BE2C (cell line): ENCODE measurements at regions not wholly inside any gene's neighbourhood (a gene's known extent, or its start where the extent isn't known, plus 50 kb on each side); places are given as distances from the start of the nearest gene placed in this dataset.

Experiments
- DNase-seq: peaks from one replicate; pipeline ENCODE4 v3.0.0-alpha.2; 2020
- H3K27me3 ChIP-seq: fragments of 250-450 bp; sonication (Bioruptor Pico); 2 replicates; pipeline ENCODE4 v1.5.1; 2020; ENCODE audit warnings: mild to moderate bottlenecking
- H3K36me3 ChIP-seq: fragments of 250-450 bp; sonication (Bioruptor Pico); 2 replicates; pipeline ENCODE4 v1.5.1; 2020; ENCODE audit warnings: mild to moderate bottlenecking
- H3K4me1 ChIP-seq: fragments of 250-450 bp; sonication (Bioruptor Pico); 2 replicates; pipeline ENCODE4 v1.5.1; 2020
- H3K4me3 ChIP-seq: 2 replicates; pipeline ENCODE4 v1.5.1; 2011; ENCODE audit warnings: low read depth, low read length
- H3K9me3 ChIP-seq: fragments of 250-450 bp; sonication (Bioruptor Pico); 2 replicates; pipeline ENCODE4 v1.5.1; 2020
- CTCF ChIP-seq: IDR thresholded peaks from 2 replicates; pipeline ENCODE4 v1.5.1; 2012; ENCODE audit warnings: mild to moderate bottlenecking, low read depth, low read length

DNA sequence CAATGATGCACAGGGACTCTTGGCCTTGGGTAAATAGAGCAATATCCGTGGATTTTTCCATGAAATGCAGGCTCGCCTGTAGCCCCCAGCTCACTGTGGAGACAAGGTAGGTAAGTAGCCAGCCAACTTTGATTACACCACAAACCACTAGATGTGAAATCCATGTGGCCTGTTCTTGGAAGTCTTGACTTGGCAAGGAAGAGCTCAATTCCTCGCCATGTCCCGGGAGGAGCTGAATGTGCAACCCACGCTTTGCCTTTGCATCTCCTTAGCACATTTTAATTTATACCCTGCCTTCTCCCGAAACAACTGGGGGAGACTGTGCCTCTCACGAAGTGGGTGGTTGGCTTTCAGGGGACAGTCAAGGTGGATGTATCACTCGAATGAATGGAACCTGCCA is 347.7 kb upstream of the MKI67 start:
- Histone ChIP-seq H3K27me3 (no peaks in the 10 kb centered on the region), H3K4me3 (no peak overlapping the region), H3K9me3 (no peaks in the 10 kb centered on the region), H3K4me1 (no peaks in the 10 kb centered on the region), H3K36me3 (no peaks in the 10 kb centered on the region)
- no peak for DNase-seq
- TF ChIP-seq CTCF = no peak

- no peaks in the 10 kb centered on the region for H3K9me3 ChIP-seq
- no peak overlapping the region for H3K4me3 ChIP-seq
- TF ChIP-seq CTCF = no peak
- H3K36me3 ChIP-seq = no peaks in the 10 kb centered on the region
- H3K27me3 ChIP-seq = no peaks in the 10 kb centered on the region
- DNase-seq = no peak
- H3K4me1 ChIP-seq = no peaks in the 10 kb centered on the region
These were observed 348.3 kb upstream of the MKI67 start for GRCh38 chr10:128474571-128474970.

- TF ChIP-seq CTCF = no peak
- DNase-seq = no peak
- Histone ChIP-seq H3K27me3 (no peaks in the 10 kb centered on the region), H3K9me3 (no peaks in the 10 kb centered on the region), H3K36me3 (no peaks in the 10 kb centered on the region), H3K4me1 (no peaks in the 10 kb centered on the region), H3K4me3 (no peak overlapping the region)
These were observed 349.6 kb upstream of the MKI67 start for GRCh38 chr10:128475686-128476367.

- Histone ChIP-seq H3K4me1 (no peaks in the 10 kb centered on the region), H3K36me3 (no peaks in the 10 kb centered on the region), H3K9me3 (no peaks in the 10 kb centered on the region), H3K4me3 (no peak overlapping the region), H3K27me3 (no peaks in the 10 kb centered on the region)
- TF ChIP-seq CTCF = no peak
- DNase-seq = no peak
These were observed 350.1 kb upstream of the MKI67 start for GRCh38 chr10:128476368-128476725.

DNA sequence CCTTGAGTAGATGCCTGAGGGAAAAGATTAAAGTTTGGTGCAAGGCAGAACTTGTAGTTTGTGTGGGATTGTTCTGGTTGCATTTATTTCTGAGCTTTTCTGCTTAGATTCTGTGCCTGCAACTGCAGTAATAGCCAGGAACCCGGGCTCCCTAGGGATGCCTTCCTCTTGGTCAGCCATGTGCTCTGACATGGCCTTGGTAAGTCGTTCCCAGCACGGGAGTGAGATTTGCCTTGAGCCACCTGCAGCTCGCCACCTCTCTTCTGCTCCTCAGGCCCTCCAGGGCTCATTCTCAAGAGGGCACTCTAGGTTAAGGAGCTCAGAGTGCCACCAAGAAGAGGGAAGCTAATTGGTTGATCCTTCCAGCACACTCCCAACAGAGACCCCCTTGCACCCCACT is 350.6 kb upstream of the MKI67 start:
- no peak overlapping the region for H3K4me3 ChIP-seq
- TF ChIP-seq CTCF = no peak
- no peaks in the 10 kb centered on the region for H3K4me1 ChIP-seq
- no peaks in the 10 kb centered on the region for H3K9me3 ChIP-seq
- no peak for DNase-seq
- H3K36me3 ChIP-seq = no peaks in the 10 kb centered on the region
- H3K27me3 ChIP-seq = no peaks in the 10 kb centered on the region

- H3K4me3 ChIP-seq = no peak overlapping the region
- TF ChIP-seq CTCF = no peak
- H3K27me3 ChIP-seq = no peaks in the 10 kb centered on the region
- no peak for DNase-seq
- no peaks in the 10 kb centered on the region for H3K36me3 ChIP-seq
- no peaks in the 10 kb centered on the region for H3K9me3 ChIP-seq
- no peaks in the 10 kb centered on the region for H3K4me1 ChIP-seq
These were observed 354.4 kb upstream of the MKI67 start for GRCh38 chr10:128480601-128481000.
